ENCODE measurements at regions not wholly inside any gene's neighbourhood (a gene's known extent, or its start where the extent isn't known, plus 50 kb on each side); places are given as distances from the start of the nearest gene placed in this dataset.

DNA sequence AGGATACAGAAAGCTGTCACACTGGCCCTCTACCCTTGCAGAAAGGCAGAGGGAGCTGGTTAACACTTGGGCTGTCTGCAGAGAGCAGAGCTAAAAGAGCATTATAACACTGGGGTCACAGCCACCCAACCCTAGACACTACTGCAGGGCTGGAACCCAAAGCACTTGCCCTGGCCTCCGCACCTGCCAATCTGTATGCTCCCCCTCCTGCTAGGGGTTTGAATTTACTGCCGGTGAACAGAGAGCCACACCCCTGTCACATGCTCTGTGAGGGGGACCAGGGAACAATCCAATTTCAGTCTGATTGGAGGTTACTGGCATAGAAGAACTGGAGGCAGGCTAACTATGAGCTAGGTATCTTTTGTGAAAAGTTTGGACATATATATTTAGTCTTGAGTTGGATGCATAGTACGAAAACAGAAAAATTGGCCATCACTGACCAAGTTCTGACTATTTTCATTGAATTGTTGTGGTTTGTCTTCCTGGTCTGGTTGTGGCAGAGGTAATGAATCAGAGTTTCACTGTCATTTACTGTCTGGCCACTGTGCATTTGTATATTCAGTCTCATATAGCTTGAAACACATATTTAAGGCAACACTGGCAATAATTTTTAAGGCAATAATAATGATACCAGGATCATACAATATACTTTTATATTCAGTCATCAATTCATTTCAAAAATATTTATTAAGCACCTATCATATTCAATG is 504.3 kb upstream of the ATXN8OS start:
- in situ Hi-C loops (cut with MboI; ENCODE audit: low pct_unique_long_range_greater_than_20kb, low sequenced_read_pairs, unreplicated experiment): no loop called here
- DNase-seq (ENCODE audit: low spot score): no peak
- TF ChIP-seq, protein P1, sequence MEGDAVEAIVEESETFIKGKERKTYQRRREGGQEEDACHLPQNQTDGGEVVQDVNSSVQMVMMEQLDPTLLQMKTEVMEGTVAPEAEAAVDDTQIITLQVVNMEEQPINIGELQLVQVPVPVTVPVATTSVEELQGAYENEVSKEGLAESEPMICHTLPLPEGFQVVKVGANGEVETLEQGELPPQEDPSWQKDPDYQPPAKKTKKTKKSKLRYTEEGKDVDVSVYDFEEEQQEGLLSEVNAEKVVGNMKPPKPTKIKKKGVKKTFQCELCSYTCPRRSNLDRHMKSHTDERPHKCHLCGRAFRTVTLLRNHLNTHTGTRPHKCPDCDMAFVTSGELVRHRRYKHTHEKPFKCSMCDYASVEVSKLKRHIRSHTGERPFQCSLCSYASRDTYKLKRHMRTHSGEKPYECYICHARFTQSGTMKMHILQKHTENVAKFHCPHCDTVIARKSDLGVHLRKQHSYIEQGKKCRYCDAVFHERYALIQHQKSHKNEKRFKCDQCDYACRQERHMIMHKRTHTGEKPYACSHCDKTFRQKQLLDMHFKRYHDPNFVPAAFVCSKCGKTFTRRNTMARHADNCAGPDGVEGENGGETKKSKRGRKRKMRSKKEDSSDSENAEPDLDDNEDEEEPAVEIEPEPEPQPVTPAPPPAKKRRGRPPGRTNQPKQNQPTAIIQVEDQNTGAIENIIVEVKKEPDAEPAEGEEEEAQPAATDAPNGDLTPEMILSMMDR (IDR thresholded peaks at IDR 0.05; ENCODE audit: extremely low read depth, insufficient read depth, missing control alignments): no peak

DNA sequence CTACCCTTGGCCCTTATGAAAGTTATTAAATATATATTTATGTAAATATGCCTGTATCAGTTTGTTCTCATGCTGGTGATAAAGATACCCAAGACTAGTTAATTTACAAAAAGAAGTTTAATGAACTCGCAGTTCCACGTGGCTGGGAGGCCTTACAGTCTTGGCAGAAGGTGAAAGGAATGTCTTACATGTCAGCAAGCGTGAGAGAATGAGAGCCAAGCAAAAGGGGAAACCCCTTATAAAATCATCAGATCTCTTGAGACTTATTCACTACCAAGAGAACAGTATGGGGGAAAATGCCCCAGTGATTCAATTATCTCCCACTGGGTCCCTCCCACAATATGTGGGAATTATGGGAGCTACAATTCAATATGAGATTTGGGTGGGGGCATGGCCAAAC is 506.0 kb upstream of the ATXN8OS start:
- TF ChIP-seq, protein P1 (IDR thresholded peaks at IDR 0.05; ENCODE audit: extremely low read depth, insufficient read depth, missing control alignments): no peak
- DNase-seq (ENCODE audit: low spot score): no peak
- in situ Hi-C loops (cut with MboI; ENCODE audit: low pct_unique_long_range_greater_than_20kb, low sequenced_read_pairs, unreplicated experiment): no loop called here

DNA sequence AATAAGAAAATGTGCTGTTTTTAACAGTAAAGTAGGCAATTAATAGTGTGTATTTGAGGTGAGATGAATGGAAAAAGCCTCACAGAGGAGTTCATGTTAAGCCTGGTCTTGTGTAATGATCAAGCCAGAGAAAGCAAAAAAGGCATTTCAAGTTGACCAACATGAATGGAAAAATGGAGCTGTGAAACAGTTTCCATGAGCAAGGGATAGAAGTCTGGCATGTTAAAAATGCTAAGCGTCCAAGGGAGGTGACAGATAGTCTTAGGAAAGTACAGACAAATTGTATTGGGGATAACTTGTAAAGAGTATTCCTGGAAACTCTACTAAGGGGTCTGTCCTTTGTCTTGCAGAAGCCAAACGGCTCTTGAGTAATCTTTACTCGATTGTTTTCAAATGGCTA is 506.8 kb upstream of the ATXN8OS start:
- in situ Hi-C loops (cut with MboI; ENCODE audit: low pct_unique_long_range_greater_than_20kb, low sequenced_read_pairs, unreplicated experiment): no loop called here

DNA sequence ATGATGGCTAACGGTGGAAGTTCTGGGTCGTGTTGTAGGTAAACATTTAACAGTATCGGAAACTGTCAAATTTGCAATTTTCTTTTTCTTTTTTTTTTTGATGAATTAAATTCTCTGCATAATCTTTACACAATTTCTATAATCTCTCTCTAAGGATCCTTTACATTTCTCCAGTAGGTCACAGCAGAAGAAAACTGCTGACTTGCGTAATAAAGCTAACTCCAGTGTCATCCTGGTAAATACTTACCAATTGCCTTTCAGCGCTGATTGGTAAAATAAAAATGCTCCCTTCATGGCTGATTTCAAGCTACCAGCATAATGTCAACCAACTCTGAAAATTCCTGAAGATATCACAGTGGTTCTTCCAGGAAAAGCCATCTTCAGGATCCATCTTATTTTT is 510.5 kb upstream of the ATXN8OS start:
- TF ChIP-seq, protein P1 (IDR thresholded peaks at IDR 0.05; ENCODE audit: extremely low read depth, insufficient read depth, missing control alignments): no peak
- DNase-seq (ENCODE audit: low spot score): no peak
- in situ Hi-C loops (cut with MboI; ENCODE audit: low pct_unique_long_range_greater_than_20kb, low sequenced_read_pairs, unreplicated experiment): no loop called here

More for the DNA sequence above, 506.8 kb upstream of the ATXN8OS start:
- TF ChIP-seq, protein P1 (IDR thresholded peaks at IDR 0.05; ENCODE audit: extremely low read depth, insufficient read depth, missing control alignments): no peak
- no peak for DNase-seq (ENCODE audit: low spot score)

DNA sequence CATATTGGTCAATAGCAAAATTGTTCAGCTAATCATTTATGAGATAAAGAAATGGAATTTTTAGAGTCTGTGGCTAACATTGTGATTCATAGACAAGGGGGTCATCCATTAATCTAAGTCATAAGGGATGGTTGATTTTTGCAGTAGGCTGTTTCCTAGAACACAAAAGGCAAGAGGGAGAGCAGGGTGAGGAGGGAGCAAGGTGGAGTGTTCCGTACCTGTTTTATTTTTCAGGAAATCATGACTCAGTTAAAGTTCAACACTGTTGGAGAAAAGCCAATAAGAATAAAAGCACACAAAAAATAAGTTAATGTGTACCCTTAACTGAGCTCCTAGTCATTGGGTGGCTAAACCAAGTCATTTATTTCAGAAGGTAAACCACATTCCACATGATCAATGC is 512.4 kb upstream of the ATXN8OS start:
- in situ Hi-C loops (cut with MboI; ENCODE audit: low pct_unique_long_range_greater_than_20kb, low sequenced_read_pairs, unreplicated experiment): no loop called here
- DNase-seq (ENCODE audit: low spot score): no peak
- TF ChIP-seq, protein P1 (IDR thresholded peaks at IDR 0.05; ENCODE audit: extremely low read depth, insufficient read depth, missing control alignments): no peak

DNA sequence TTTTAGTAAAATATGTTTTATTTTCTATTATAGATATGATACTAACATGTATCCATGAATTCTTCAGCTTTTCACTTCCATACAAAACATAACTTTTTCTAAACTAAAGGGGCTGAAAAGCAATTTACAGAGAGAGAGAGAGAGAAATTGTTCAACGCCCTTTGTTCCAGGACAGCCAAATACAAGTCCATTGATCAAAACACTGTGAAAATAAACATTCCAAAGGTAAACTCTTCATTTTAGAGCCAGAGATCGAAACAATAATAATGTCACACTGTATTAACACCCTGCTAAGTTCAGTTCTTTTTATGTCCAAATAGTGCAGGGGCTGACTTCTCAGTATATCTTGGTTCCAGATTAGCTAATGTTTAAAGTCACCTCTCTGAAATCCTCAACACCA is 516.2 kb upstream of the ATXN8OS start:
- TF ChIP-seq, protein P1 (IDR thresholded peaks at IDR 0.05; ENCODE audit: extremely low read depth, insufficient read depth, missing control alignments): no peak
- in situ Hi-C loops (cut with MboI; ENCODE audit: low pct_unique_long_range_greater_than_20kb, low sequenced_read_pairs, unreplicated experiment): no loop called here
- no peak for DNase-seq (ENCODE audit: low spot score)

All from GM13977 (cell line).